HepG2 (cell line): ENCODE measurements at regions not wholly inside any gene's neighbourhood (a gene's known extent, or its start where the extent isn't known, plus 50 kb on each side); places are given as distances from the start of the nearest gene placed in this dataset.

Source experiments
- AKNA ChIP-seq: sonication (generic); formaldehyde crosslinking; IDR thresholded peaks from 2 replicates; pipeline ENCODE4 v1.4.0; 2020; ENCODE audit warnings: missing genetic modification reagents, borderline replicate concordance
- ATF7-NPFF ChIP-seq: sonication (generic); formaldehyde crosslinking; IDR thresholded peaks from 2 replicates; pipeline ENCODE4 v1.8.1; 2023; ENCODE audit warnings: mild to moderate bottlenecking, low read depth, missing genetic modification reagents, moderate library complexity
- HNF1B ChIP-seq: sonication (generic); formaldehyde crosslinking; IDR thresholded peaks from 2 replicates; pipeline ENCODE4 v1.5.1; 2020; ENCODE audit warnings: mild to moderate bottlenecking, moderate library complexity, missing genetic modification reagents
- KLF13 ChIP-seq: sonication (generic); formaldehyde crosslinking; IDR thresholded peaks from 2 replicates; pipeline ENCODE4 v1.4.0; 2020; ENCODE audit warnings: mild to moderate bottlenecking, missing genetic modification reagents
- KLF16 ChIP-seq, 2 experiments: sonication (generic) in 1 of 2; formaldehyde crosslinking in 1 of 2; IDR thresholded peaks; 2 replicates each; pipeline versions ENCODE4 v1.6.1 to v1.8.0; 2016 to 2023; ENCODE audit warnings: missing genetic modification reagents in 2 of 2, missing compliant biosample characterization in 1 of 2
- MEIS1 ChIP-seq: sonication (generic); formaldehyde crosslinking; IDR thresholded peaks from 2 replicates; pipeline ENCODE4 v1.9.0; 2021; ENCODE audit warnings: mild to moderate bottlenecking, missing genetic modification reagents, moderate library complexity, borderline replicate concordance
- NCOA2 ChIP-seq: sonication (generic); formaldehyde crosslinking; IDR thresholded peaks from 2 replicates; pipeline ENCODE4 v1.8.0; 2022; ENCODE audit warnings: inconsistent platforms
- NR2F1 ChIP-seq, 2 experiments: fragments of 450-650 bp in 1 of 2; formaldehyde crosslinking in 1 of 2; IDR thresholded peaks; 2 replicates each; pipeline versions ENCODE4 v1.5.0 to v1.6.1; 2016 to 2020; ENCODE audit warnings: mild to moderate bottlenecking in 1 of 2, missing compliant biosample characterization in 1 of 2, missing genetic modification reagents in 1 of 2, moderate library complexity in 1 of 2
- NR3C1 ChIP-seq: sonication (generic); formaldehyde crosslinking; IDR thresholded peaks from 2 replicates; pipeline ENCODE4 v1.4.0; 2020; ENCODE audit warnings: missing genetic modification reagents
- REST ChIP-seq, 2 experiments: IDR thresholded peaks; 2 replicates each; pipeline ENCODE4 v1.6.1; 2011 to 2012; ENCODE audit warnings: low read length in 2 of 2, borderline replicate concordance in 1 of 2, low read depth in 1 of 2, mild to moderate bottlenecking in 1 of 2, moderate library complexity in 1 of 2
- SATB2 ChIP-seq: sonication (generic); formaldehyde crosslinking; IDR thresholded peaks from 2 replicates; pipeline ENCODE4 v1.5.0; 2020; ENCODE audit warnings: missing genetic modification reagents
- SMC3 ChIP-seq: IDR thresholded peaks from 2 replicates; pipeline ENCODE4 v1.6.1; 2011; ENCODE audit warnings: low read length, improper control_type of control experiment
- SOX13 ChIP-seq, 3 experiments: fragments of 450-650 bp in 1 of 3; sonication (generic) in 1 of 3; formaldehyde crosslinking in 1 of 3; IDR thresholded peaks in 2 of 3; conservative IDR thresholded peaks in 1 of 3; 2 replicates each; pipeline versions ENCODE4 v1.5.0 to v1.6.1; 2016 to 2020; ENCODE audit warnings: antibody characterized with exemption in 1 of 3, mild to moderate bottlenecking in 1 of 3, missing compliant biosample characterization in 1 of 3, missing genetic modification reagents in 1 of 3, moderate library complexity in 1 of 3
- TCF7 ChIP-seq: sonication (generic); IDR thresholded peaks from 2 replicates; pipeline ENCODE4 v1.6.1; 2016; ENCODE audit warnings: antibody characterized with exemption, low read depth
- ZBTB14 ChIP-seq: sonication (generic); formaldehyde crosslinking; IDR thresholded peaks from 2 replicates; pipeline ENCODE4 v1.4.0; 2020; ENCODE audit warnings: missing genetic modification reagents
- ZMYM3 ChIP-seq: sonication (generic); formaldehyde crosslinking; IDR thresholded peaks from 2 replicates; pipeline ENCODE4 v1.5.1; 2020; ENCODE audit warnings: mild to moderate bottlenecking, missing genetic modification reagents
- ZNF121 ChIP-seq: sonication (generic); formaldehyde crosslinking; IDR thresholded peaks from 2 replicates; pipeline ENCODE4 v1.5.0; 2020; ENCODE audit warnings: mild to moderate bottlenecking, missing genetic modification reagents
- ZNF441 ChIP-seq: sonication (generic); formaldehyde crosslinking; IDR thresholded peaks from 2 replicates; pipeline ENCODE4 v1.7.0; 2021; ENCODE audit warnings: missing genetic modification reagents, borderline replicate concordance
- ZNF7 ChIP-seq: IDR thresholded peaks from 2 replicates; pipeline ENCODE4 v1.6.1; 2016; ENCODE audit warnings: missing biosample characterization, missing genetic modification reagents

- TF ChIP-seq AKNA (CRISPR knock-in tag) (no peak), KLF13 (CRISPR knock-in tag) (no peak), ZMYM3 (CRISPR knock-in tag) (no peak), ZNF7 (CRISPR knock-in tag) (no peak), ATF7-NPFF (CRISPR knock-in tag) (no peak), ZBTB14 (CRISPR knock-in tag) (no peak), KLF16 (CRISPR knock-in tag; IDR thresholded peaks at IDR 0.05) (no peak), REST (IDR thresholded peaks at IDR 0.05; ENCODE audit: borderline replicate concordance in 1 of 2, low read depth in 1 of 2, low read length in 2 of 2) (no peak), ZNF121 (no peak), NR2F1 (CRISPR knock-in tag; IDR thresholded peaks at IDR 0.05) (peak; percentile 37 to 67; a peak in 2 of 4 replicates), ZNF441 (CRISPR knock-in tag) (no peak), TCF7 (peak; percentile 47; the same call in 1 of the 2 replicates), NR3C1 (CRISPR knock-in tag) (no peak), MEIS1 (CRISPR knock-in tag) (no peak), HNF1B (CRISPR knock-in tag) (no peak), SMC3 (no peak), SATB2 (CRISPR knock-in tag) (no peak), SOX13 (IDR thresholded peaks at IDR 0.05) (no peak), SOX13 (CRISPR knock-in tag; conservative IDR thresholded peaks at IDR 0.05 in 1 of 2, IDR thresholded peaks at IDR 0.05 in 1 of 2) (peak in 1 of 2 experiments; percentile 49; a peak in 2 of 4 replicates), NCOA2 (CRISPR knock-in tag) (peak; percentile 35; the same call in 1 of the 2 replicates)
Observed at GRCh38 chr3:159787794-159788205, 200.8 kb upstream of the IL12A start (continued).
